Cardiac muscle cell (in vitro differentiated cells and primary cell): ENCODE measurements at regions not wholly inside any gene's neighbourhood (a gene's known extent, or its start where the extent isn't known, plus 50 kb on each side); places are given as distances from the start of the nearest gene placed in this dataset.

Source experiments
- DNase-seq, 2 donors: peaks; one replicate each; pipeline versions ENCODE4 v3.0.0 to v3.0.0-alpha.2; 2010 to 2017; ENCODE audit warnings: low read depth in 1 of 2, low spot score in 1 of 2
- H3K27ac ChIP-seq: fragments of 200-600 bp; sonication (generic); 2 replicates; pipeline ENCODE4 v1.5.1; 2016
- H3K27me3 ChIP-seq: fragments of 200-600 bp; sonication (generic); 2 replicates; pipeline ENCODE4 v1.6.0; 2016; ENCODE audit warnings: control low read depth
- H3K36me3 ChIP-seq: fragments of 200-600 bp; sonication (generic); 2 replicates; pipeline ENCODE4 v1.5.1; 2016; ENCODE audit warnings: control low read depth
- H3K4me1 ChIP-seq: fragments of 200-600 bp; sonication (generic); 2 replicates; pipeline ENCODE4 v1.8.1; 2017; ENCODE audit warnings: low read depth, mild to moderate bottlenecking, mixed run types
- H3K4me3 ChIP-seq: fragments of 200-600 bp; sonication (generic); 2 replicates; pipeline ENCODE4 v1.5.1; 2016; ENCODE audit warnings: mild to moderate bottlenecking
- H3K9me3 ChIP-seq: fragments of 200-600 bp; sonication (generic); 2 replicates; pipeline ENCODE4 v1.5.1; 2017; ENCODE audit warnings: low read depth, mild to moderate bottlenecking, control low read depth
- TF ChIP-seq, protein P1 (sequence below): IDR thresholded peaks from 2 replicates; pipeline ENCODE4 v1.5.1; 2012; ENCODE audit warnings: low read depth, mild to moderate bottlenecking, low read length

DNA sequence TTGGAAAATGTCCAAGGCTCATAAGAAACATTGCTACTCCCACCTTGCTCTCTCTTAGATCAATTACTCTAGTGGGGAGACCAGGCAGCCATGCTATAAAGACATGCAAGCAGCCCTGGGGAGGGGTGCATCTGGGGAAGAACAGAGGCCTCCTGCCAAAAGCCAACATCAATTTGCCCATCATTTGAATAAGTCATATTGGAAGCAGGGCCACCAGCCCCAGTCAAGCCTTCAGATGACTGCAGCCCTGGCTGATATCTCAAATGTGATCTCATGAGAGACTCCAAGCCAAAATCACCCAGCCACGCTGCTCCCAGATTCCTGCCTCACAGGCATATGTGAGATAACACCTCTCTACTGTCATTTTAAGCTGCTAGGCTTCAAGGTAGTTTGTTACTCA, 157.5 kb upstream of the PDE1C start:
- Histone ChIP-seq H3K36me3 (no peaks in the 10 kb centered on the region), H3K27me3 (no peaks in the 10 kb centered on the region), H3K9me3 (no peaks in the 10 kb centered on the region), H3K27ac (no peak overlapping the region), H3K4me1 (no peaks in the 10 kb centered on the region), H3K4me3 (no peak overlapping the region)
- DNase-seq: no peak
- TF ChIP-seq, protein P1, sequence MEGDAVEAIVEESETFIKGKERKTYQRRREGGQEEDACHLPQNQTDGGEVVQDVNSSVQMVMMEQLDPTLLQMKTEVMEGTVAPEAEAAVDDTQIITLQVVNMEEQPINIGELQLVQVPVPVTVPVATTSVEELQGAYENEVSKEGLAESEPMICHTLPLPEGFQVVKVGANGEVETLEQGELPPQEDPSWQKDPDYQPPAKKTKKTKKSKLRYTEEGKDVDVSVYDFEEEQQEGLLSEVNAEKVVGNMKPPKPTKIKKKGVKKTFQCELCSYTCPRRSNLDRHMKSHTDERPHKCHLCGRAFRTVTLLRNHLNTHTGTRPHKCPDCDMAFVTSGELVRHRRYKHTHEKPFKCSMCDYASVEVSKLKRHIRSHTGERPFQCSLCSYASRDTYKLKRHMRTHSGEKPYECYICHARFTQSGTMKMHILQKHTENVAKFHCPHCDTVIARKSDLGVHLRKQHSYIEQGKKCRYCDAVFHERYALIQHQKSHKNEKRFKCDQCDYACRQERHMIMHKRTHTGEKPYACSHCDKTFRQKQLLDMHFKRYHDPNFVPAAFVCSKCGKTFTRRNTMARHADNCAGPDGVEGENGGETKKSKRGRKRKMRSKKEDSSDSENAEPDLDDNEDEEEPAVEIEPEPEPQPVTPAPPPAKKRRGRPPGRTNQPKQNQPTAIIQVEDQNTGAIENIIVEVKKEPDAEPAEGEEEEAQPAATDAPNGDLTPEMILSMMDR: no peak

DNA sequence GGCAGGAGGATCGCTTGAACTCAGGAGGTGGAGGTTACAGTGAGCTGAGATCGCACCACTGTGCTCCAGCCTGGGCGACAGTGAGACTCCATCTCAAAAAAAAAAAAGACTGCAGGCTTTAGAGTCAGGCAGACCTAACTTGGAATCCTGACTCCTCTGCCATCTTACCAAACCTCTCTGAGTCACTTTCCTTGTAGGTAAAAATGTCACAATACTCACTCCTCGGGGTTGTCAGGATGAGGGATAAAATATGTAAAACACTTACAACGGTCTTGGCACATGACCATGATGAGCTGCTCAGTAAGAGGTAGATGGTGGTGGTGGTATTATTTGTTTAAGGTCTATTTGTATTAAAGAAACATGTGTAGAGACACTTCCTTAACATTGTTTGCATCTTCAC, 154.1 kb upstream of the PDE1C start:
- no peak overlapping the region for H3K27ac ChIP-seq
- TF ChIP-seq, protein P1: no peak

DNA sequence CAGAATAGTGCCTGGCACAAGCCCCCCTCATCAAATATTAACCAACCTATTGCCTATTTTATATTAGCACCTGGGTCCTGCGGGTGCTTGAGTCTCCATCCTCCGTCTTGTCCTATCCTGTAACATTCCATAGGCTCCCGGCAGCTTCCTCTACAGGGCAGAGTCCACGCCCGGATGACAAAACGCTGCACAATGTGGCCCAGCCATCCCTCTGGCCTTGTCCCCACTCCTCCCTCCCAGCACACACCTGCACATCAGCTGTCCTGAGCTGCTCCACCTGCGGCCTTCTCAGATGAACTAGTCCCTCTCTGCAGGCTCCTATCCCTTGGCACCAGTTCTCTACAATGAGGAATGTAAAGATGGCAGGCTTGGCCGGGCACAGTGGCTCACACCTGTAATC, 153.5 kb upstream of the PDE1C start:
- no peak for DNase-seq
- Histone ChIP-seq H3K27me3 (peaks cover 2% of the 10 kb centered on the region), H3K4me1 (no peaks in the 10 kb centered on the region), H3K27ac (no peak overlapping the region), H3K36me3 (no peaks in the 10 kb centered on the region), H3K9me3 (no peaks in the 10 kb centered on the region), H3K4me3 (no peak overlapping the region)
- TF ChIP-seq, protein P1: no peak

More for the DNA sequence above, 154.1 kb upstream of the PDE1C start:
- H3K9me3 ChIP-seq: no peaks in the 10 kb centered on the region
- no peak for DNase-seq
- H3K4me3 ChIP-seq: no peak overlapping the region
- no peaks in the 10 kb centered on the region for H3K4me1 ChIP-seq
- H3K36me3 ChIP-seq: no peaks in the 10 kb centered on the region
- peaks cover 2% of the 10 kb centered on the region for H3K27me3 ChIP-seq

DNA sequence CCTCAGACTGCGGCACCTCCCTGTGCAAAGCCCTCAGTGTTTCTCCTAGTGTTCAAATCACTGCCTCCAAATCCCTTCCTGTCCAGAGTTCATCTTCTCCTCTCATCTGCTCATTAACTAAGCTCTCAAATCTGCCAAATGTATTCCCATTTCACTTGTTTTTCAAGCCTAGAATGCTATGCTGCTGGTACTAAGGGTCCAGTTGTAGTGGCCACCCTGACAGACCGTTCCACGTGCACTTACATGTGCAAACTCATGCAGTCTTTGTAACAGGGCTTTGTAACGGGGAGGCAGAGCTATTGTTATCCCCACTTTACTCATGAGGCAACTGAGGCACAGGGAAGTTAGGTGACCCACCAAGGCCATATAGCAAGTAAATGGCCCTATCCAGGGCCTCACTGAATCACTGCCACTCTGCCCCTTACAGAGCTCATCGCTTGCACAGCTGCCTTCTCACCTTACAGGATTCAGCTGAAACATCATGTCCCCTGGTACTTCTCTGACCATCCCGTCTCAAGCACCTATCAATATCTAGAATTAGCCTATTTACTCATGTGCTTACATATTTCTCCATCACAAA, 153.0 kb upstream of the PDE1C start:
- H3K4me3 ChIP-seq: no peak overlapping the region
- no peaks in the 10 kb centered on the region for H3K36me3 ChIP-seq
- no peak for DNase-seq
- TF ChIP-seq, protein P1: no peak
- H3K27me3 ChIP-seq: peaks cover 2% of the 10 kb centered on the region
- H3K4me1 ChIP-seq: no peaks in the 10 kb centered on the region
- no peak overlapping the region for H3K27ac ChIP-seq
- no peaks in the 10 kb centered on the region for H3K9me3 ChIP-seq

DNA sequence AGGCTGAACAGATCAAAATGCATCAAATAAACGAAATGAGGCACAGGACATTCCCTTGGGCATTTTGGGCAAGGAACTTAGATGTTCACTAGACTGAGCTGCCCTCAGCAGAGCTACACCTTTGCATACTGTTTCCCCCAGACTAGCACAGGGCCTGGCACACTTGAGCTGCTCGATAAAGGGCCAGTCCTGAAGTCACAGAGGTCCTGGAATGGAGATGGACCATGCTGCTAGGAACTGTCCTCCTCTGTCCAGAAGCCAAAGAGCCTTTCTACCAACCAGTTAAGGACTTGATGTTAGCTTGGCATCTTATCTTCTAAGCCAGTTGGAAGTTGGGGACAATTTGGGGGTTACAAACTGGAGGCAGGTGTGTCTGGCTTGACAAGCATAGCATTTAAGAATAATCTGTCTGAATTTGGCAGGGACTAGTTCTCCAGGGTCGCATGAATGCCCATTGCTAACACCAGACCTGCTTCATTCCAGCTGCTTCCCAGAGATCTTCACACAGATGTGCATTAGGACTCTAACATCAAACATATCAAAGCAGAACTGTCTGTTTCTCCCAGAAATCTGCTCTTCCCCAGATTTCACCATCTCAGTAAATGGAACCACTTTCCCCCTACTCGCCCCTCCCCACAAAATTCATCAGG, 152.2 kb upstream of the PDE1C start:
- Histone ChIP-seq H3K27ac (no peak overlapping the region), H3K4me1 (no peaks in the 10 kb centered on the region), H3K27me3 (peaks cover 4% of the 10 kb centered on the region), H3K4me3 (no peak overlapping the region), H3K36me3 (no peaks in the 10 kb centered on the region), H3K9me3 (no peaks in the 10 kb centered on the region)
- TF ChIP-seq, protein P1: no peak
- DNase-seq: no peak
